H1 (cell line): ENCODE measurements at regions not wholly inside any gene's neighbourhood (a gene's known extent, or its start where the extent isn't known, plus 50 kb on each side); places are given as distances from the start of the nearest gene placed in this dataset.
A peak's percentile ranks its signal among the peaks of the same experiment; 100 is the strongest.

ENCODE experiments used
- CTCF ChIA-PET: fragments of 300-600 bp; sonication (Branson Sonifier 250); formaldehyde crosslinking; loops from one replicate; lab custom pipeline; 2021; ENCODE audit not compliant: partially characterized antibody; lab: Charles Lee
- POLR2A ChIA-PET: fragments of 300-600 bp; sonication (Branson Sonifier 250); formaldehyde crosslinking; loops from one replicate; lab custom pipeline; 2021; ENCODE audit warnings: inconsistent platforms; ENCODE audit not compliant: partially characterized antibody; lab: Charles Lee
- DNase-seq, 2 experiments: peaks; one replicate each; pipeline versions ENCODE4 v3.0.0 to v3.0.0-alpha.2; 2010 to 2022; ENCODE audit warnings: low spot score in 2 of 2, low read depth in 1 of 2, mixed read lengths in 1 of 2
- FAIRE-seq: peaks from 2 replicates; lab custom pipeline; 2011; peaks lifted over from hg19 to GRCh38; lab: Jason Lieb, UNC
- H2AFZ ChIP-seq: 2 replicates; pipeline ENCODE4 v1.8.1; 2012; ENCODE audit warnings: low read length, inconsistent platforms
- H2AK5ac ChIP-seq: 2 replicates; pipeline ENCODE4 v1.6.1; 2013; ENCODE audit warnings: low read depth, low read length
- H2BK120ac ChIP-seq: replicated peaks from 2 replicates; pipeline ENCODE3; 2013; ENCODE audit warnings: low read depth, low read length, inconsistent platforms
- H2BK12ac ChIP-seq: 2 replicates; pipeline ENCODE4 v1.6.1; 2013; ENCODE audit warnings: low read depth, low read length
- H2BK15ac ChIP-seq: 2 replicates; pipeline ENCODE4 v1.6.1; 2013; ENCODE audit warnings: low read length
- H2BK20ac ChIP-seq: 2 replicates; pipeline ENCODE4 v1.6.1; 2013; ENCODE audit warnings: low read length
- H2BK5ac ChIP-seq: 2 replicates; pipeline ENCODE4 v1.6.1; 2013; ENCODE audit warnings: low read depth, low read length
- H3K14ac ChIP-seq: 2 replicates; pipeline ENCODE4 v1.6.1; 2013; ENCODE audit warnings: inconsistent platforms; ENCODE audit not compliant: insufficient read length
- H3K18ac ChIP-seq: 2 replicates; pipeline ENCODE4 v1.6.1; 2013; ENCODE audit warnings: low read length; ENCODE audit errors: extremely low read depth
- H3K23ac ChIP-seq: 2 replicates; pipeline ENCODE4 v1.6.1; 2013; ENCODE audit warnings: inconsistent platforms; ENCODE audit not compliant: insufficient read length
- H3K23me2 ChIP-seq: 2 replicates; pipeline ENCODE4 v1.6.1; 2013; ENCODE audit warnings: low read depth, low read length
- H3K27ac ChIP-seq: 2 replicates; pipeline ENCODE4 v1.6.1; 2011; ENCODE audit warnings: low read depth, low read length, inconsistent platforms
- H3K27me3 ChIP-seq, 4 experiments: replicated peaks in 1 of 4; 1 replicate in 1 of 4; 2 replicates in 3 of 4; pipeline versions ENCODE4 v1.6.1 to v1.8.1; 2011 to 2013; ENCODE audit warnings: low read length in 3 of 4, mild to moderate bottlenecking in 3 of 4, inconsistent platforms in 2 of 4, mixed read lengths in 2 of 4, moderate library complexity in 1 of 4; ENCODE audit not compliant: control insufficient read depth in 3 of 4, insufficient read depth in 3 of 4; ENCODE audit errors: extremely low read depth in 1 of 4
- H3K36me3 ChIP-seq, 4 experiments: 2 replicates each; pipeline versions ENCODE4 v1.6.1 to v1.8.1; 2011 to 2013; ENCODE audit warnings: mild to moderate bottlenecking in 4 of 4, low read length in 3 of 4, moderate library complexity in 2 of 4, control low read depth in 1 of 4, inconsistent platforms in 1 of 4; ENCODE audit not compliant: insufficient read depth in 4 of 4, control insufficient read depth in 2 of 4
- H3K4ac ChIP-seq: replicated peaks from 2 replicates; pipeline ENCODE3; 2013; ENCODE audit warnings: low read length, low read depth, mixed read lengths, inconsistent platforms; ENCODE audit not compliant: insufficient read length
- H3K4me1 ChIP-seq, 4 experiments: replicated peaks in 1 of 4; 1 replicate in 1 of 4; 2 replicates in 3 of 4; pipeline versions ENCODE4 v1.6.1 to v1.8.1; 2011 to 2013; ENCODE audit warnings: low read length in 3 of 4, inconsistent platforms in 2 of 4, mixed read lengths in 1 of 4; ENCODE audit not compliant: insufficient read depth in 4 of 4, control insufficient read depth in 3 of 4
- H3K4me2 ChIP-seq, 2 experiments: 2 replicates each; pipeline versions ENCODE4 v1.6.1 to v1.8.1; 2011 to 2013; ENCODE audit warnings: low read depth in 2 of 2, low read length in 2 of 2, control low read depth in 1 of 2, inconsistent platforms in 1 of 2, mild to moderate bottlenecking in 1 of 2; ENCODE audit not compliant: insufficient read depth in 1 of 2
- H3K4me3 ChIP-seq, 4 experiments: fragments of 200-600, 300-600 bp in 1 of 4; sonication (generic), shearing (Covaris generic), sonication (Bioruptor Twin) in 1 of 4; 2 replicates each; pipeline versions ENCODE4 v1.5.1 to v1.8.1; 2011 to 2016; ENCODE audit warnings: low read length in 4 of 4, low read depth in 3 of 4, control low read depth in 2 of 4, inconsistent platforms in 2 of 4, mild to moderate bottlenecking in 2 of 4, mixed read lengths in 1 of 4, moderate library complexity in 1 of 4; ENCODE audit not compliant: insufficient read depth in 2 of 4; ENCODE audit errors: extremely low read depth in 1 of 4
- H3K56ac ChIP-seq: replicated peaks from 2 replicates; pipeline ENCODE3; 2013; ENCODE audit warnings: low read depth, mild to moderate bottlenecking, mixed read lengths, low read length, inconsistent platforms; ENCODE audit not compliant: insufficient read length
- H3K79me1 ChIP-seq: 2 replicates; pipeline ENCODE4 v1.6.1; 2013; ENCODE audit warnings: low read depth, low read length, control low read depth
- H3K79me2 ChIP-seq, 2 experiments: 2 replicates each; pipeline versions ENCODE4 v1.6.1 to v1.8.1; 2012 to 2013; ENCODE audit warnings: low read length in 2 of 2, mild to moderate bottlenecking in 2 of 2, inconsistent platforms in 1 of 2; ENCODE audit not compliant: insufficient read depth in 2 of 2, control insufficient read depth in 1 of 2
- H3K9ac ChIP-seq, 4 experiments: replicated peaks in 1 of 4; 1 replicate in 1 of 4; 2 replicates in 3 of 4; pipeline versions ENCODE4 v1.6.1 to v1.8.1; 2011 to 2013; ENCODE audit warnings: low read depth in 3 of 4, low read length in 3 of 4, control low read depth in 2 of 4, mild to moderate bottlenecking in 2 of 4, moderate library complexity in 2 of 4, inconsistent platforms in 1 of 4; ENCODE audit errors: extremely low read depth in 1 of 4
- H3K9me3 ChIP-seq, 2 experiments: 2 replicates each; pipeline versions ENCODE4 v1.6.1 to v1.8.1; 2012 to 2013; ENCODE audit warnings: mild to moderate bottlenecking in 2 of 2, moderate library complexity in 2 of 2, control low read depth in 1 of 2, inconsistent platforms in 1 of 2, low read depth in 1 of 2, low read length in 1 of 2, mixed read lengths in 1 of 2; ENCODE audit not compliant: insufficient read depth in 2 of 2
- H4K20me1 ChIP-seq, 2 experiments: replicated peaks in 1 of 2; 2 replicates each; pipeline versions ENCODE3 to v1.8.1; 2011 to 2013; ENCODE audit warnings: inconsistent platforms in 2 of 2, low read length in 2 of 2, mild to moderate bottlenecking in 1 of 2; ENCODE audit not compliant: insufficient read depth in 2 of 2, control insufficient read depth in 1 of 2
- H4K5ac ChIP-seq: 2 replicates; pipeline ENCODE4 v1.6.1; 2013; ENCODE audit warnings: low read length, low read depth, mixed read lengths, inconsistent platforms; ENCODE audit not compliant: insufficient read length
- H4K8ac ChIP-seq: 2 replicates; pipeline ENCODE4 v1.8.0; 2013; ENCODE audit warnings: mild to moderate bottlenecking, moderate library complexity, low read length, inconsistent platforms; ENCODE audit not compliant: insufficient read depth; ENCODE audit errors: extremely low read depth
- H4K91ac ChIP-seq: replicated peaks from 2 replicates; pipeline ENCODE3; 2013; ENCODE audit warnings: low read length, mixed read lengths, inconsistent platforms; ENCODE audit not compliant: insufficient read length
- CBX5 ChIP-seq: fragments of 300-800, 300-1000 bp; sonication (generic); IDR thresholded peaks from 2 replicates; pipeline ENCODE4 v1.7.1; 2016; ENCODE audit warnings: antibody characterized with exemption, low read length, low read depth
- CHD2 ChIP-seq: IDR thresholded peaks from 2 replicates; pipeline ENCODE4 v1.6.1; 2012; ENCODE audit warnings: low read length, improper control_type of control experiment
- FOSL1 ChIP-seq: IDR thresholded peaks from 2 replicates; pipeline ENCODE4 v1.6.1; 2011; ENCODE audit warnings: mild to moderate bottlenecking, low read depth, low read length, moderate library complexity; ENCODE audit not compliant: insufficient read depth
- HDAC6 ChIP-seq: IDR thresholded peaks from one replicate; pipeline ENCODE4 v1.7.1; 2012; ENCODE audit warnings: low read depth, mild to moderate bottlenecking, inconsistent platforms, low read length, moderate library complexity
- KDM1A ChIP-seq: fragments of 200-600, 300-600 bp; sonication (generic); IDR thresholded peaks from 2 replicates; pipeline ENCODE4 v1.7.1; 2016; ENCODE audit warnings: mild to moderate bottlenecking, low read length, borderline replicate concordance
- KDM4A ChIP-seq: IDR thresholded peaks from one replicate; pipeline ENCODE4 v1.7.1; 2012; ENCODE audit warnings: low read depth, mild to moderate bottlenecking, moderate library complexity, low read length, inconsistent platforms; ENCODE audit not compliant: severe bottlenecking
- NRF1 ChIP-seq: IDR thresholded peaks from 2 replicates; pipeline ENCODE4 v1.6.1; 2011; ENCODE audit warnings: mild to moderate bottlenecking, low read depth, low read length, improper control_type of control experiment
- PHF8 ChIP-seq: fragments of 200-600 bp; sonication (generic); conservative IDR thresholded peaks from 2 replicates; pipeline ENCODE4 v1.7.1; 2012; ENCODE audit warnings: low read depth, mild to moderate bottlenecking, inconsistent platforms, low read length, moderate library complexity
- RBBP5 ChIP-seq: IDR thresholded peaks from 2 replicates; pipeline ENCODE4 v1.7.1; 2012; ENCODE audit warnings: low read depth, mild to moderate bottlenecking, inconsistent platforms, low read length, moderate library complexity, borderline replicate concordance
- SIRT6 ChIP-seq: IDR thresholded peaks from one replicate; pipeline ENCODE4 v1.7.1; 2012; ENCODE audit warnings: low read length, inconsistent platforms
- SP2 ChIP-seq: IDR thresholded peaks from 2 replicates; pipeline ENCODE4 v1.6.1; 2012; ENCODE audit warnings: mild to moderate bottlenecking, low read length, inconsistent platforms
- SP4 ChIP-seq: IDR thresholded peaks from 2 replicates; pipeline ENCODE4 v1.6.1; 2012; ENCODE audit warnings: low read length, inconsistent platforms
- TAF1 ChIP-seq: IDR thresholded peaks from 2 replicates; pipeline ENCODE4 v1.6.1; 2011; ENCODE audit warnings: mild to moderate bottlenecking, low read depth, low read length
- TAF7 ChIP-seq: optimal IDR thresholded peaks from 2 replicates; pipeline ENCODE3; 2011; ENCODE audit warnings: low read depth, mild to moderate bottlenecking, inconsistent platforms, low read length, moderate library complexity, borderline replicate concordance
- YY1 ChIP-seq: IDR thresholded peaks from 2 replicates; pipeline ENCODE4 v1.6.1; 2011; ENCODE audit warnings: low read depth, mild to moderate bottlenecking, low read length
- WGBS, 2 experiments: shearing (Covaris generic) in 1 of 2; methylation state at CpG; one replicate each; pipeline versions ENCODE4 v1.1.6 to v1.1.7; 2013 to 2015; ENCODE audit warnings: low lambda C conversion rate in 2 of 2, mixed read lengths in 2 of 2, inconsistent platforms in 1 of 2, low coverage in 1 of 2, missing lambda C conversion rate in 1 of 2; ENCODE audit not compliant: insufficient replicate concordance in 2 of 2, insufficient coverage in 1 of 2, insufficient read length in 1 of 2; ENCODE audit errors: extremely low coverage in 1 of 2, missing lambda C conversion rate in 1 of 2; 5-methylcytosine and 5-hydroxymethylcytosine counted together

DNA sequence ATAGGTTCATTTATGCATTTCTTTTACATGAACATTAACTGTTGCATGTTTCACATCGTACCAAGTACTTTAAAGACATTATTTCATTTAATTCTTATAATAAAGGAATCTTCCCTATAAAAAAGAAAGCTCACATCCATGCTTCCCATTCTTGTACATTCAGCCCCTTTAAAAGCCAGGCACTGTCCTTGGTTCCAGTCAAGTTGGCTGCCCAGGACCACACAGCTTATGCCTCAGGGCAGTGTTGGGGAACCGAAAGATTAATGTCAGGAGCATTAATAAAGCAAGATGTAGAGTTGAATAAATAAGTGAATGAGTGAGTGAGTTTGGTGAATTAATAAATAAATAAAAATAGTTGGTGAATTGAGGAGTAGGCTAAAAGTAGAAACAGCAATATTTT lies 409.4 kb upstream of the DAB1 start:
- Histone ChIP-seq H3K79me2 (no peaks in the 10 kb centered on the region), H3K27ac (no peak overlapping the region), H2AK5ac (no peak overlapping the region; the same call in 1 of the 2 replicates), H4K20me1 (no peaks in the 10 kb centered on the region), H2AFZ (no peak overlapping the region), H3K18ac (no peak overlapping the region), H3K9ac (no peak overlapping the region), H3K4me1 (peaks cover 0 to 9% (median 5%) of the 10 kb centered on the region in 4 experiments; a peak in 4 of 7 replicates), H3K27me3 (no peaks in the 10 kb centered on the region), H4K5ac (no peak overlapping the region), H3K36me3 (no peaks in the 10 kb centered on the region), H3K9me3 (no peaks in the 10 kb centered on the region), H3K4me3 (no peak overlapping the region), H2BK120ac (no peak overlapping the region), H4K8ac (no peak overlapping the region), H3K14ac (no peak overlapping the region), H3K23me2 (no peaks in the 10 kb centered on the region), H4K91ac (no peak overlapping the region), H2BK12ac (no peak overlapping the region), H3K23ac (no peak overlapping the region), H3K4ac (no peak overlapping the region), H3K56ac (no peak overlapping the region), H2BK15ac (no peak overlapping the region), H2BK20ac (no peak overlapping the region), H3K4me2 (peak overlapping the region in 1 of 2 experiments; percentile 75; a peak in 1 of 4 replicates), H2BK5ac (no peak overlapping the region), H3K79me1 (no peaks in the 10 kb centered on the region)
- 98% methylated on average over 2 of the region's 2 CpGs; no CpG with 5 or more reads in 1 of the 2 experiments for WGBS, 2 experiments
- no peak for DNase-seq
- FAIRE-seq = no peak
- ChIA-PET CTCF (interaction anchor here (0.8 kb wide), 1 partner anchor 321 kb away, joined by 3 read pairs; no protein-coding TSS in a partner anchor), POLR2A (no interaction called here)
- TF ChIP-seq KDM1A (no peak), HDAC6 (no peak), CBX5 (no peak), SIRT6 (no peak), FOSL1 (no peak), PHF8 (no peak), TAF1 (no peak), KDM4A (no peak), SP2 (no peak), SP4 (no peak), RBBP5 (no peak), TAF7 (no peak), NRF1 (no peak), CHD2 (no peak), YY1 (no peak)
